Kidney tubule cell (primary cell): ENCODE measurements at regions not wholly inside any gene's neighbourhood (a gene's known extent, or its start where the extent isn't known, plus 50 kb on each side); places are given as distances from the start of the nearest gene placed in this dataset.

Source experiments
- DNase-seq: peaks from one replicate; pipeline ENCODE4 v3.0.0-alpha.2; 2018; ENCODE audit warnings: low spot score

- no peak for DNase-seq
These were observed 216.1 kb upstream of the PRPS1L1 start for GRCh38 chr7:18243731-18244130.

- no peak for DNase-seq
These were observed 222.5 kb upstream of the PRPS1L1 start for GRCh38 chr7:18250133-18250532.

- no peak for DNase-seq
These were observed 230.1 kb upstream of the PRPS1L1 start for GRCh38 chr7:18257711-18258110.

- no peak for DNase-seq
These were observed 233.5 kb upstream of the HDAC9 start for GRCh38 chr7:18262058-18262457.

DNA sequence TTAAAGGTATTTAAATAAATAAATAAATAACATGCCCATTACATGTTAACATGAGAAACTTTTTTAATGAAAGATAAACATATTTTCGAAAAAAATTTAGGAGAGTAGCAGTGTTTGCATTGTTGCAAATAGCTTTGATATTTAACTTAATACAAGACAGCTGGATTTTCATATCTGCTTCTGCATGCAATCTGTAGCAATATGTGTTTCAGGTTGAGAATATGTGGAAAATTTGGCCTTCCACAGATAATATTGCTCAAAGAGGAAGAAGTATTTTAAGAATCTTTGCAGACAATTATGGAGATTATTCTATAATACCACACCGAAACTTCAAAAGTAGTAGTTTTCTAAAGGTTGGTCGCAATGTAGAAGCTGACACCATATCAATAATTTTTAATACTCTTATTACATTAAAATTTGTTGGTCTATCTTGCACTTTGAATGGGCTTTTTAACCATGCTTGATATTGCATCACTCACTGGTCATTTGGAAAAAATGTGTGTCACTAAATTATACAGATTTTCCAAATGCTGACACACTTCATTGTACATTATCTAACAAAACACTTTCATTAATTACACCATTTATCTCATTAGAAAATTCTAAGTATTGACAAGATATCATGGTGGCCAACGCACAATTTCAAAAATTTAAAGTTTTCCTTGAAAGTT, 229.8 kb upstream of the HDAC9 start:
- DNase-seq, result no peak

- DNase-seq, result no peak
These were observed 227.0 kb upstream of the HDAC9 start for GRCh38 chr7:18268571-18268970.

GRCh38 chr7:18276380-18276779, 219.2 kb upstream of the HDAC9 start:
- DNase-seq, result no peak

DNA sequence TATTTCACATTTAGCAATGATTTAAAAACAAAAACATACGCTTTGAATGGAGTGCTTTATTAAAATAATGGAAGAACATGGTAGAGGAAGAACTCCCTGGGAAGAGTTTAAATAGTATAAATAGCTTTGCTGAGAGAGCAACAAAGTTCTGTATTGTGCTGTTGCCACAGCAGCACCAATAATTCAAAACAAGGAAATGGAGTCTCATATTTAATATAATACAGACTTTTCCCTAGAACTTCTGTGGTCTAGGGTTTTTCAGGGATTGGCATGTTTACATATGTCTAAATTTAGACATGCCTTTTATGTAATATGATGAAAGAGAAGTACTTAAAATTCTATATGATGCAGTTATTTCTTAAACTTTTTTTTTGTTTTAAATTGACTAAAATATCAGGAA, 217.2 kb upstream of the HDAC9 start:
- no peak for DNase-seq

- DNase-seq, result no peak
These were observed 212.5 kb upstream of the HDAC9 start for GRCh38 chr7:18283045-18283444.

DNA sequence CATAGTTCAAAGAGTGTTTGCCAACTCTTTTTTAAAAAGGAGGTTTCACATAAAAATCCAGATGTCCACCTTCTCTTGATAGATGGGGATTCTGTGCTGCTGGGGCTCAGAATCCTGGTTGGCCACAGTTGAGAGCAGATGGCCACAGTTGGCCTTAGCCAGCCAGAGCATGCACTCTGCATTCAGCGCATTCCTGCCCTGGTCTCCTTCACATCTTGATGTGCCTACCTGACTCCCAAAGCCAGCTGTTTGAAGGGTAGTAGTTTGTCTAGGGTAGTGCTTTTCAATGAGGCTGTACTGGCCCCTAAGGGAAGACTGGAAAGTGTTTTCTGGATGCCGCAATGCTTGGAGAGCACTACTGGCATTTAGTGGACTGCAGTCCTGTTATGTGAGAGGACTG, 208.1 kb upstream of the HDAC9 start:
- DNase-seq, result no peak

DNA sequence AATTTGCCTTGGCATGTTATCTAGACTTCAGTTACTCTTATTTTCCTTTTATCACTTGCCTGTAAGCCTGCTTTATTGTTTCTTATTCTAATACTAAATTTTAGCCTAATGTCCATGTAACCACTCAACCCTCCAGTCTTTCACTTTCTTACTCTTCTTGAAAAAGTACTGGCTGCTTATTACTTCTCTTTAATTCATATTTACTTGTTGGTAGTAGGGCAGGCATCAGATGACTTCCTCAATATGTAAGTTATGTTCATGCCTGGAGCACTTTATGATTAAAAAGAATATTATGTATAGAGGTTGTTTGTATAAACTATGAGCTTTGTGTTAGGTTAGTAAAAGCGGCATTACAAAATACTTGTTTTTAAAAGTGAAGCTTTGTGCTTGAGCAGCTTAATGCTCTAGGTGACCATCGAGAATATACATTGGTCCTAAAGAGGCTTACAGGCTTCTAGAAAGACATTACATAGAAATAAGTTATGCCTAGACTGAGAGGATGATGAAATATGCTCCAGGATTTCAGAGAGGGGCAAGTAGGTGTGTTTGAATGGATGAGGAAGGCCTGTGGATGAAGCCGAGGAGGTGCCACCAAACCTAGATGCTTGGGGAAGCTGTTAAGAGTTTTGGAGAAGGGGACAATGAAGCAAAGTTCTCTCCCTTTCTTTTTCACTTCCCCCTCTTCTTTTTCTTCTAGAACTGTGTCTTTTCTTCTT, 207.1 kb upstream of the HDAC9 start:
- no peak for DNase-seq

DNA sequence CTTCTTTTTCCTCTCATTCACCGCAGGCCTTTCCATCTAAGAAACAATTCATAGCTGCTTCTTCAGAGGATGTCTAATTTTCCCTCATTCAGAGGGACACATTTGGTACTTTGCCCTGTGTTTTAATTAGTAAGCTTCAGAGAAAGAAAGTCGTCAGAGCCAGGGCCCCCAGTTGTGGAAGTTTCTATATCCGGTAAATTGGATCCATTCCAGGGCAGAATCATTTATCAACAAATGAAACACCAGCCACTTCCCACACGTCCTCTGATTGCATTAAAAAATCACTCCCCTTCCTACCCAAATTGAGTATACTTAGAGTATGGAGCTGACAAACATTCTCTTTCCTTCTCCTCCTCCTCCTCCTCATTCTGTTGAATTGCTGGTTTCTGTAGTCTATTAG, 205.8 kb upstream of the HDAC9 start:
- DNase-seq, result no peak

GRCh38 chr7:18290223-18290622, 205.3 kb upstream of the HDAC9 start:
- no peak for DNase-seq

GRCh38 chr7:18290865-18291264, 204.7 kb upstream of the HDAC9 start:
- DNase-seq, result no peak

DNA sequence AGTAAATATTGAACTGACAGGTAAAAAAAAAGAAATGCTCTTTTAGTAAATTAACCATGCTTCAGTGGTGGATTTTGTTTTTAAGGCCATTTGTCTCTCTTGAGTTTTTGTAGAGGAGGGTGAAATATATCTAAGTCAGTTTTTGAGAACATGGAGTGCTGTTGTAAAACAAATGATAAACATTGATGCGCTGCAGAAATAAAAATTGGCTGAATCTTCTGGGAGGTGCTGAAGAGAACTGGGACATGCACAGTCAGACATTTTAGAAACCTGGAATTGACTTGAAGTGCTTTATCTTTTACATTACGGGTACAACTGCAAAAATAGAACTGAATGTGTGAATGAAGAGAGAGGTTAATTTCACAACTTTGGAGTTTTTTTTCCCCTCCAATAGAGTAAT, 203.0 kb upstream of the HDAC9 start:
- no peak for DNase-seq

- no peak for DNase-seq
These were observed 201.8 kb upstream of the HDAC9 start for GRCh38 chr7:18293759-18294158.

DNA sequence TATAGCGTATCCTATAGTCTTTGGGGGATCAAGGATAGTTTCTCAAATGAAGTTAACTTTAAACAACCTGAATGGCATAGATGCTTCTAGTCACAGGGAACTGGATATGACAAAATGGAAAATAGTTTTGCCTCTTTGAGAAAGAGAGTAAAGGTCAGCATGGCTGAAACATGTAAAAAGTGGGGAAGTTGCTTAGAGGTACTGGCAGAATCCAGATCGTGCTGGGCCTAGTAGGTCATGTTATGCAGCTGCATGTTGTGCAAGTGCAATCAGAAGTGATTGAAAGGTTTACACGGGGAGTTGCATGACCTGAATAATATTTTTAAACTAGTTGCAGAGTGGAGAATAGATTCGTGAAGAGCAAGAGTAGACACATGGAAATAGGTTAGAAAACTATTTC, 201.1 kb upstream of the HDAC9 start:
- no peak for DNase-seq

DNA sequence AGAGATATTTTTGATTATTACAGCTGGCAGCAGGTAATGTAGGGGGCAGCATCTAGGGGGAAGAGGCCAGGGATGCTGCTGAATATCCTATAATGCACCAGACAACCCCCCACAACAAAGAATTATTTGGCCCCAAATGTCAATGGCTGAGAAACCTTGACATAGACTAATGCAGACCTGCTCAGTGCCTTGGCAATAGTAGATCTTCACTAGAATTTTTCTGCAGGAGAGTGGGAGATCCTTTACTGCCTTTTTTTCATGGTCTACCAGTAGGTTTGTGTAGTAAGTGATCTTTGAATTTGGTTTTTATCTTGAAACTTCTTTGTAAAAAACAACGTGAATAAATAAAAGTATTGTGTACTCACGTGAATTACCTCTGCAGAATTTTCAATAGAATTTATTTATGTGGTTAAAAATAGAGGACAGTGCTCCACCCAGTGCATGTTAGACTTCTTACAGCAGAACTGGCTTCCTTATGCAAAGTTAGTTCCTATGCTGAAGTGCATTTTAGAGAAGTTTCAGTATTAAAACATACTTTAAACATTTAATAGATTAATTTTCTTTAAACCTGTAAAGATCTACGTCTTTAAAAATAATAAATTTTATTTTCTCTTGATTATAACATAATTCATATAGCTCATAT, 199.6 kb upstream of the HDAC9 start:
- no peak for DNase-seq

GRCh38 chr7:18302097-18302496, 193.5 kb upstream of the HDAC9 start:
- DNase-seq, result no peak

GRCh38 chr7:18305866-18306265, 189.7 kb upstream of the HDAC9 start:
- no peak for DNase-seq

DNA sequence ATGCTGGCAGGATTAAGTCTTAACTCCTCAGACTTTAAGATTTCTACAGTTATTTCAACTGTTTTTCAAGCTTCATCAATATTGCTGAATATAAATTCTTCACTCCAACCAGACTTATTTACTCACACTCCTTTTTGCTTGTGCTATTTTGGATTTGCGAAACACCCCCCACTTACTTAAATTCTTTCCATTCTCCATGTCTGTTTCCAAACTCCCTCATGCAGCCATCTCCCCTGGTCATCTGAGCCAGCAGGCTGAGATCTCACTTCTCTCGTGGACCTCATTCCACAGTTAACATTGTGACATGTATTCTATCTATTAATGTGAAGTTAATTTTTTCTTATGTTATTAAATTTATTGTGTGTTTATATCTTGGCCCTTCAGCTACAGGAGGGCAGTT, 188.9 kb upstream of the HDAC9 start:
- DNase-seq, result no peak

DNA sequence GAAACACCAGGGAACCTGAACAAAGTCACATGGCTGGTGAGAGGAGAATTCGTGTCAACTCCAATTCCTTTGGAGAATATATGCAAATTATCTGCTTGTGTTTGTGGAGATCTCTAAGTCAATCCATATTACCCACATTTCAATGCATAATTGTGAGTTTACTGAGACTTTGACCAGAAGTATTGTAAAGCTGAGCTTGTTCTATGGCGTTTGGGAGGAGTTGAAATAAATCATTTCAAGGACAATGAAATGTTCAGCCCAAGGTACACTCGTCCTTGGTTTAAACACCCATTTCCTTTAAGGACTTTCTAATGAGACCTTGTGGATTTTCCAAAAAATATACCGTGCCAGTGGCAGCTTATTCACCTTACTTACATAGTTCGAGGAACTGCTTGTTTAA, 186.6 kb upstream of the HDAC9 start:
- no peak for DNase-seq

DNA sequence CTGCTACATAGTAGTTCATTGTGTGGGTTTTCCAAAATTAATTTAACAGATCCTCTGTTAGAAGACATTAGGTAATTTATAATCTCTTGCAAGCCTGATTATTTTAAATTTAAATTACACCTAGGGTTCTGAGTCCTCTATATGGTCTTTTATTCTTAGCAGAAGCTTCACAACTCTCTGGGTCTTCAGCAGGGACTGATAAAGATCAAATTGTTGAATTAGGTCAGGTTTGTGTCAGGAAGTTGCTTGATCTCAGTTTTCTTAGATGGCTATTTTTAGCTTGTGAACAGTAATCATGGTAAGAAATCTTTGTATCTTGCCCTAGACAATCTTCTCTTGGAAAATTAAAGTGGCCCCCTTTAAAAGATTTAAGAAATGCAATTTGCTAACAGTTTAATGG, 183.1 kb upstream of the HDAC9 start:
- DNase-seq, result no peak

DNA sequence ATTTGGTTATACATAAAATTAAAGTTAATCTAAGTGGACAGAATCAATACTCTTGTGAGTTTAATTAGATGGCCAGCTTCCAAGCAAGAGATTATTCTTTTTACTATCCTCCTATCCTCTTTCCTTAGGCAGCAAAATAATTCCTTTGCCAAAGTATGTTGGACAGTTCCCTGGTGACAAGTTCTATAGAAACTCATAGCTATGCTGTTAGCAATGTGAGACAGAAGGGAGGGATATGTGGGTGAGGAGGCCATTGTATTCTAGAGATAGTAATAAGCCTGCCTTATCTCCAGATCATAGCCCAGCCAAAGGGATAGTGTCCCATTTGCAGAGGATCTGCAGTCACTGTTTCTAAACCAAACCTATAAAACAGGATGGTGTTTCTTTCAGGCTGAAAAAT, 181.6 kb upstream of the HDAC9 start:
- no peak for DNase-seq
